Activated CD8-positive, alpha-beta T cell treated with anti-CD3 and anti-CD28 coated beads for 36 hours (primary cell): ENCODE measurements at regions not wholly inside any gene's neighbourhood (a gene's known extent, or its start where the extent isn't known, plus 50 kb on each side); places are given as distances from the start of the nearest gene placed in this dataset.
"Not testable (repeated sequence)": the region's sequence is repeated elsewhere in the genome, so short reads cannot be mapped to it uniquely, and the experiment has no call there.

Source experiments
- ATAC-seq: fragments of 200-7000 bp; cut with Tn5 transposase; one replicate; pipeline ENCODE4 v1.10.0; 2021; ENCODE audit warnings: mild to moderate bottlenecking, moderate library complexity
- CTCF ChIA-PET: fragments of 350-600 bp; sonication (Branson Sonifier 250); formaldehyde crosslinking; loops from one replicate; lab custom pipeline; 2021; ENCODE audit warnings: antibody characterized with exemption; lab: Charles Lee
- POLR2A ChIA-PET: fragments of 350-600 bp; sonication (Branson Sonifier 250); formaldehyde crosslinking; loops from one replicate; lab custom pipeline; 2021; ENCODE audit warnings: antibody characterized with exemption; lab: Charles Lee
- DNase-seq: peaks from one replicate; pipeline ENCODE4 v3.0.0-alpha.2; 2020
- H3K27ac Mint-ChIP-seq: one replicate; pipeline ENCODE4 v1.8.0; 2021; ENCODE audit warnings: mild to moderate bottlenecking, mixed read lengths
- H3K27me3 Mint-ChIP-seq: one replicate; pipeline ENCODE4 v1.8.0; 2021; ENCODE audit warnings: mixed read lengths
- H3K36me3 Mint-ChIP-seq: one replicate; pipeline ENCODE4 v1.8.0; 2021; ENCODE audit warnings: low read depth, mixed read lengths
- H3K4me1 Mint-ChIP-seq: one replicate; pipeline ENCODE4 v1.8.0; 2021; ENCODE audit warnings: low read depth, mixed read lengths
- H3K4me3 Mint-ChIP-seq: one replicate; pipeline ENCODE4 v1.8.0; 2021; ENCODE audit warnings: mild to moderate bottlenecking, moderate library complexity, mixed read lengths
- H3K9me3 Mint-ChIP-seq: one replicate; pipeline ENCODE4 v1.8.0; 2021; ENCODE audit warnings: mixed read lengths
- CTCF ChIP-seq: fragments of 200-600 bp; IDR thresholded peaks from one replicate; pipeline ENCODE4 v1.8.0; 2022; ENCODE audit warnings: antibody characterized with exemption, mild to moderate bottlenecking
- intact Hi-C: fragments of 100-400 bp; cut with micrococcal nuclease; formaldehyde crosslinking; loops from one replicate; pipeline ENCODE4 v1.10.0; 2022

GRCh38 chr3:127073941-127074820, 91.3 kb downstream of the PLXNA1 start:
- ChIA-PET POLR2A (no interaction called here), CTCF (interaction anchor here (1.5 kb wide), 1 partner anchor 322 kb away, joined by 3 read pairs; no protein-coding TSS in a partner anchor)
- ATAC-seq (no peak), DNase-seq (no peak)
- no peaks in the 10 kb centered on the region for H3K4me1 Mint-ChIP-seq
- no peak for TF ChIP-seq CTCF
- no peak overlapping the region for H3K4me3 Mint-ChIP-seq
- no peaks in the 10 kb centered on the region for H3K27me3 Mint-ChIP-seq
- no peak overlapping the region for H3K27ac Mint-ChIP-seq
- intact Hi-C loops = no loop called here
- H3K36me3 Mint-ChIP-seq = no peaks in the 10 kb centered on the region
- no peaks in the 10 kb centered on the region for H3K9me3 Mint-ChIP-seq

GRCh38 chr3:127074900-127075360, 92.0 kb downstream of the PLXNA1 start:
- ChIA-PET POLR2A (no interaction called here), CTCF (interaction anchor here (1.5 kb wide), 1 partner anchor 323 kb away, joined by 3 read pairs; no protein-coding TSS in a partner anchor)
- Mint-ChIP-seq H3K9me3 (no peaks in the 10 kb centered on the region), H3K36me3 (no peaks in the 10 kb centered on the region), H3K4me1 (no peaks in the 10 kb centered on the region), H3K27me3 (no peaks in the 10 kb centered on the region), H3K4me3 (no peak overlapping the region), H3K27ac (no peak overlapping the region)
- no peak for DNase-seq
- intact Hi-C loops = no loop called here
- TF ChIP-seq CTCF = no peak
- no peak for ATAC-seq

- CTCF ChIA-PET, H3K9me3 Mint-ChIP-seq, H3K36me3 Mint-ChIP-seq, ATAC-seq, H3K4me1 Mint-ChIP-seq, DNase-seq, H3K4me3 Mint-ChIP-seq, H3K27ac Mint-ChIP-seq, H3K27me3 Mint-ChIP-seq, POLR2A ChIA-PET, intact Hi-C loops: not testable (repeated sequence)
Observed at GRCh38 chr3:127076166-127076992, 93.5 kb downstream of the PLXNA1 start.

GRCh38 chr3:127077068-127077467, 94.2 kb downstream of the PLXNA1 start:
- intact Hi-C loops = no loop called here
- H3K36me3 Mint-ChIP-seq = no peaks in the 10 kb centered on the region
- no peaks in the 10 kb centered on the region for H3K27me3 Mint-ChIP-seq
- no peaks in the 10 kb centered on the region for H3K9me3 Mint-ChIP-seq
- H3K4me1 Mint-ChIP-seq = no peaks in the 10 kb centered on the region
- ATAC-seq = no peak
- CTCF ChIA-PET = no interaction called here
- H3K27ac Mint-ChIP-seq = no peak overlapping the region
- no peak for DNase-seq
- no peak for TF ChIP-seq CTCF
- POLR2A ChIA-PET = no interaction called here
- H3K4me3 Mint-ChIP-seq = no peak overlapping the region

DNA sequence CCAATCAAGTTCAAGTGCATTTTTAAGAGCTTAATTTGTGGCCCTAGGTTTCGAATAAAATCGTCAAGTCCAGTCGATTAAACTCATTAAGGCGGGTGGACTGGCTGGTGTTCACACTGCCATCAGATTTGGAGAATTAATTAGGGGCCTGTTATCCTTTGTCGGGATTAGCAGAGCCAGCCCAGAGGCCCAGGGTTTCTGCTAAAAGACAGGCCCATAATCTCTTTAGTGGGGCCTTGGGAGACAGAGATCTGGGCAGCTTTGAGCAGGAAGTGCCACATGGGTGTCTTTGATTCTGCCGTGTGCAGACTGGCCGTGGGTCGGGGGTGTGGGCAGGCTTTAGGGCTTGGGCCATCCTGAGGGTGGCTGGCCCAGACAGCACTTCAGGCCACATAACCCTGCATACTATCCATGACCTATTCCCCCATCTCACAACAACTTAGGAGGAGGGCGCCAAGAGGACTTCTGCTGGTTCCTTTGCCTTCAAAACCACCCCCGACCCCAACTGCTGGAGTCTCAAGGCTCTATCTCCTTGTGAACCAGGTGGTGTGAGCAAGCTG, 94.7 kb downstream of the PLXNA1 start:
- ATAC-seq = no peak
- Mint-ChIP-seq H3K27ac (no peak overlapping the region), H3K36me3 (no peaks in the 10 kb centered on the region), H3K27me3 (no peaks in the 10 kb centered on the region), H3K4me3 (no peak overlapping the region), H3K9me3 (no peaks in the 10 kb centered on the region), H3K4me1 (no peaks in the 10 kb centered on the region)
- DNase-seq = no peak
- ChIA-PET POLR2A (no interaction called here), CTCF (no interaction called here)
- no peak for TF ChIP-seq CTCF
- intact Hi-C loops = no loop called here
